ENCODE measurements at regions not wholly inside any gene's neighbourhood (a gene's known extent, or its start where the extent isn't known, plus 50 kb on each side); places are given as distances from the start of the nearest gene placed in this dataset.
A peak's percentile ranks its signal among the peaks of the same experiment; 100 is the strongest.

- Histone ChIP-seq H3K27ac (no peak overlapping the region), H3K36me3 (no peaks in the 10 kb centered on the region), H3K27me3 (no peaks in the 10 kb centered on the region), H3K4me3 (no peak overlapping the region), H3K4me1 (no peaks in the 10 kb centered on the region), H3K9me3 (no peaks in the 10 kb centered on the region)
- intact Hi-C loops (cut with DNase I; ENCODE audit: low total_unique reads): no loop called here
- DNase-seq (ENCODE audit: low spot score in 2 of 2): no peak
- TF ChIP-seq POLR2A (IDR thresholded peaks at IDR 0.05) (no peak), POLR2AphosphoS5 (IDR thresholded peaks at IDR 0.05) (no peak)
- TF ChIP-seq, protein P1, sequence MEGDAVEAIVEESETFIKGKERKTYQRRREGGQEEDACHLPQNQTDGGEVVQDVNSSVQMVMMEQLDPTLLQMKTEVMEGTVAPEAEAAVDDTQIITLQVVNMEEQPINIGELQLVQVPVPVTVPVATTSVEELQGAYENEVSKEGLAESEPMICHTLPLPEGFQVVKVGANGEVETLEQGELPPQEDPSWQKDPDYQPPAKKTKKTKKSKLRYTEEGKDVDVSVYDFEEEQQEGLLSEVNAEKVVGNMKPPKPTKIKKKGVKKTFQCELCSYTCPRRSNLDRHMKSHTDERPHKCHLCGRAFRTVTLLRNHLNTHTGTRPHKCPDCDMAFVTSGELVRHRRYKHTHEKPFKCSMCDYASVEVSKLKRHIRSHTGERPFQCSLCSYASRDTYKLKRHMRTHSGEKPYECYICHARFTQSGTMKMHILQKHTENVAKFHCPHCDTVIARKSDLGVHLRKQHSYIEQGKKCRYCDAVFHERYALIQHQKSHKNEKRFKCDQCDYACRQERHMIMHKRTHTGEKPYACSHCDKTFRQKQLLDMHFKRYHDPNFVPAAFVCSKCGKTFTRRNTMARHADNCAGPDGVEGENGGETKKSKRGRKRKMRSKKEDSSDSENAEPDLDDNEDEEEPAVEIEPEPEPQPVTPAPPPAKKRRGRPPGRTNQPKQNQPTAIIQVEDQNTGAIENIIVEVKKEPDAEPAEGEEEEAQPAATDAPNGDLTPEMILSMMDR (IDR thresholded peaks at IDR 0.05): no peak
Measured at GRCh38 chr10:62473241-62473640, 99.1 kb downstream of the ZNF365 start.

- no peaks in the 10 kb centered on the region for H3K27me3 ChIP-seq
- no peaks in the 10 kb centered on the region for H3K4me1 ChIP-seq
- no peak overlapping the region for H3K4me3 ChIP-seq
- intact Hi-C loops (cut with DNase I; ENCODE audit: low total_unique reads): no loop called here
- no peak for DNase-seq (ENCODE audit: low spot score in 2 of 2)
- H3K36me3 ChIP-seq: no peaks in the 10 kb centered on the region
- TF ChIP-seq, protein P1 (IDR thresholded peaks at IDR 0.05): no peak
- TF ChIP-seq POLR2AphosphoS5 (IDR thresholded peaks at IDR 0.05): no peak
- TF ChIP-seq POLR2A (IDR thresholded peaks at IDR 0.05): no peak
- no peak overlapping the region for H3K27ac ChIP-seq
- no peaks in the 10 kb centered on the region for H3K9me3 ChIP-seq
Measured at GRCh38 chr10:62475551-62475950, 101.4 kb downstream of the ZNF365 start.

DNA sequence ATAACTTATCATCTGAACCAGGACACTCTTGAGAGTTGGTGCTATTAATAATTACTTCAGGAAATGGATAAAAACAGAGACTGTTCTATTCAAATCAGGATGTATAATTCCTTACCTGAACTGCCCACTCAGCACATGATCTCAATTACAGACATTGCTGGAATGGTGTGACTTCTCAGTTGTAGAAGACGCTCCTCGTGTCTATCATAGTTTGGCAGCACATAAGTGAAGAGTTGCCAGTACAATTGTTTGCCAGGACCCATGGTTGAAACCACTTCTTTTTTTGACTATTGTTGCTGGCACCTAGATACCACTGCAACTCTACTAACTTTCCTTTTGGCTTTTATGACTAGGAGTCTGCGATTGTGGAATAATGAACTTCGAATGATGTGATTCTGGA, 105.4 kb downstream of the ZNF365 start:
- no peak for DNase-seq (ENCODE audit: low spot score in 2 of 2)
- H3K4me3 ChIP-seq: no peak overlapping the region
- intact Hi-C loops (cut with DNase I; ENCODE audit: low total_unique reads): no loop called here
- no peaks in the 10 kb centered on the region for H3K36me3 ChIP-seq
- H3K4me1 ChIP-seq: no peaks in the 10 kb centered on the region
- no peaks in the 10 kb centered on the region for H3K9me3 ChIP-seq
- H3K27me3 ChIP-seq: no peaks in the 10 kb centered on the region
- H3K27ac ChIP-seq: peak overlapping the region in 1 of 2 donors; percentile 12
- TF ChIP-seq, protein P1 (IDR thresholded peaks at IDR 0.05): no peak
- TF ChIP-seq POLR2AphosphoS5 (IDR thresholded peaks at IDR 0.05) (no peak), POLR2A (IDR thresholded peaks at IDR 0.05) (no peak)

- no peak for TF ChIP-seq POLR2A (IDR thresholded peaks at IDR 0.05)
- TF ChIP-seq, protein P1 (IDR thresholded peaks at IDR 0.05): no peak
- no peak for TF ChIP-seq POLR2AphosphoS5 (IDR thresholded peaks at IDR 0.05)
- no peak for DNase-seq (ENCODE audit: low spot score in 2 of 2)
- no peaks in the 10 kb centered on the region for H3K9me3 ChIP-seq
- H3K36me3 ChIP-seq: no peaks in the 10 kb centered on the region
- no peaks in the 10 kb centered on the region for H3K27me3 ChIP-seq
- H3K27ac ChIP-seq: no peak overlapping the region
- no peaks in the 10 kb centered on the region for H3K4me1 ChIP-seq
- intact Hi-C loops (cut with DNase I; ENCODE audit: low total_unique reads): no loop called here
- H3K4me3 ChIP-seq: no peak overlapping the region
Measured at GRCh38 chr10:62480196-62480595, 106.0 kb downstream of the ZNF365 start.

DNA sequence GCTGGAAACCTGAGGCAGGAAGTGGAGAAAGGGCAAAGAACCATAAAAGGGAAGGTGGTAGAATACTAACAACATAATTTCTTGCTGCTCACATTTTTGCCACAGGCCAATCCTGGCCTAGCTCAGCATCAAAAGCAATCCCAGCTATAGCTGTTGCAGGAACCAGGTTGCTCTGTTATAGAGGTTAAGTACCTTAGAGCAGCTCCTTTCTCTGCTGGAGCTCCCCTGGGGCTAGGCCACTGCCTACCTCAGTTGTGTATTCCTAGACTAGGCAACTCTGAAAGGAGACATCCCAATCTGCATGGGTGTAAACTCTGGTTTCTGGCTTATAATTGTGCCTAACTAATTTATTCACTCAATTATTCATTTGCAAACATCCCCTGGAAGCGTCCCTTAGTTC, 108.4 kb downstream of the ZNF365 start:
- DNase-seq (ENCODE audit: low spot score in 2 of 2): no peak
- Histone ChIP-seq H3K4me3 (no peak overlapping the region), H3K36me3 (no peaks in the 10 kb centered on the region), H3K9me3 (no peaks in the 10 kb centered on the region), H3K27me3 (no peaks in the 10 kb centered on the region), H3K27ac (no peak overlapping the region), H3K4me1 (no peaks in the 10 kb centered on the region)
- TF ChIP-seq POLR2A (IDR thresholded peaks at IDR 0.05): no peak
- no peak for TF ChIP-seq POLR2AphosphoS5 (IDR thresholded peaks at IDR 0.05)
- TF ChIP-seq, protein P1 (IDR thresholded peaks at IDR 0.05): no peak
- intact Hi-C loops (cut with DNase I; ENCODE audit: low total_unique reads): no loop called here

Data from breast epithelium (tissue), 4 donors.